IMR-90 (cell line): ENCODE measurements at regions not wholly inside any gene's neighbourhood (a gene's known extent, or its start where the extent isn't known, plus 50 kb on each side); places are given as distances from the start of the nearest gene placed in this dataset.
A peak's percentile ranks its signal among the peaks of the same experiment; 100 is the strongest.

Experiments
- ATAC-seq: fragments of 200-7000 bp; cut with Tn5 transposase; 2 replicates; pipeline ENCODE4 v1.9.1; 2020; ENCODE audit warnings: low read depth, mild to moderate bottlenecking, moderate library complexity
- BruUV-seq: library from RNA; stranded (reverse); fragments of 400-500 nt; replicated peaks from 2 replicates; lab custom pipeline; 2021; lab: Mats Ljungman, UMichigan
- CTCF ChIA-PET: fragments of 300-600 bp; formaldehyde crosslinking; extraction: SDS; loops from one replicate; lab custom pipeline; 2021; ENCODE audit warnings: antibody characterized with exemption; lab: Yijun Ruan, JAX
- POLR2A ChIA-PET: fragments of 300-600 bp; sonication (Branson Sonifier 250); formaldehyde crosslinking; loops from one replicate; lab custom pipeline; 2022; ENCODE audit warnings: antibody characterized with exemption; ENCODE audit not compliant: unreplicated experiment; lab: Charles Lee
- DNase-seq: peaks from one replicate; pipeline ENCODE4 v3.0.0; 2013
- H2AFZ ChIP-seq: replicated peaks from 2 replicates; pipeline ENCODE3; 2013; ENCODE audit warnings: low read length, mild to moderate bottlenecking; ENCODE audit not compliant: poor library complexity
- H2AK5ac ChIP-seq: 2 replicates; pipeline ENCODE4 v1.6.1; 2013; ENCODE audit warnings: low read depth, low read length, inconsistent platforms
- H2AK9ac ChIP-seq: replicated peaks from 2 replicates; pipeline ENCODE3; 2013; ENCODE audit warnings: mild to moderate bottlenecking, low read depth, low read length, moderate library complexity; ENCODE audit not compliant: poor library complexity
- H2BK120ac ChIP-seq: 2 replicates; pipeline ENCODE4 v1.6.1; 2013; ENCODE audit warnings: low read depth, low read length, inconsistent platforms
- H2BK15ac ChIP-seq: 3 replicates; pipeline ENCODE4 v1.6.1; 2013; ENCODE audit warnings: low read depth, low read length, inconsistent platforms
- H2BK20ac ChIP-seq: 2 replicates; pipeline ENCODE4 v1.6.1; 2013; ENCODE audit warnings: low read depth, mild to moderate bottlenecking, inconsistent platforms, low read length, moderate library complexity
- H2BK5ac ChIP-seq: 2 replicates; pipeline ENCODE4 v1.6.1; 2013; ENCODE audit warnings: mild to moderate bottlenecking, low read depth, low read length, inconsistent platforms; ENCODE audit not compliant: poor library complexity, severe bottlenecking
- H3K14ac ChIP-seq: replicated peaks from 2 replicates; pipeline ENCODE4 v1.6.1; 2013; ENCODE audit warnings: low read depth, low read length, inconsistent platforms
- H3K18ac ChIP-seq: 2 replicates; pipeline ENCODE4 v1.6.1; 2013; ENCODE audit warnings: low read depth, low read length, control low read depth
- H3K23ac ChIP-seq: 2 replicates; pipeline ENCODE4 v1.6.1; 2013; ENCODE audit warnings: low read depth, low read length, inconsistent platforms
- H3K27ac ChIP-seq: 2 replicates; pipeline ENCODE4 v1.5.1; 2013; ENCODE audit warnings: mild to moderate bottlenecking, control low read depth, low read length; ENCODE audit not compliant: insufficient read depth
- H3K27me3 ChIP-seq: 2 replicates; pipeline ENCODE4 v1.6.1; 2013; ENCODE audit warnings: low read length; ENCODE audit not compliant: control insufficient read depth, insufficient read depth
- H3K36me3 ChIP-seq: 2 replicates; pipeline ENCODE4 v1.6.1; 2013; ENCODE audit warnings: low read length, mixed read lengths; ENCODE audit not compliant: control insufficient read depth, insufficient read depth
- H3K4ac ChIP-seq: 2 replicates; pipeline ENCODE4 v1.6.1; 2013; ENCODE audit warnings: low read depth, low read length, inconsistent platforms
- H3K4me1 ChIP-seq: 2 replicates; pipeline ENCODE4 v1.6.1; 2013; ENCODE audit warnings: low read length, mixed read lengths; ENCODE audit not compliant: control insufficient read depth, insufficient read depth
- H3K4me2 ChIP-seq: 2 replicates; pipeline ENCODE4 v1.6.1; 2013; ENCODE audit warnings: low read depth, mild to moderate bottlenecking, control low read depth, low read length, moderate library complexity
- H3K4me3 ChIP-seq: 2 replicates; pipeline ENCODE4 v1.5.1; 2013; ENCODE audit warnings: low read depth, mild to moderate bottlenecking, control low read depth, low read length, moderate library complexity; ENCODE audit not compliant: insufficient read depth
- H3K56ac ChIP-seq: 2 replicates; pipeline ENCODE4 v1.6.1; 2013; ENCODE audit warnings: low read length, inconsistent platforms; ENCODE audit not compliant: insufficient read depth; ENCODE audit errors: extremely low read depth
- H3K79me1 ChIP-seq, 2 experiments: 2 replicates each; pipeline ENCODE4 v1.6.1; 2013; ENCODE audit warnings: low read length in 2 of 2, inconsistent platforms in 1 of 2, low read depth in 1 of 2
- H3K9ac ChIP-seq: 2 replicates; pipeline ENCODE4 v1.6.1; 2013; ENCODE audit warnings: low read depth, low read length, control low read depth
- H3K9me1 ChIP-seq: 2 replicates; pipeline ENCODE4 v1.6.1; 2013; ENCODE audit warnings: low read length, inconsistent platforms; ENCODE audit not compliant: insufficient read depth
- H3K9me3 ChIP-seq: 2 replicates; pipeline ENCODE4 v1.6.1; 2013; ENCODE audit warnings: low read length; ENCODE audit not compliant: control insufficient read depth, insufficient read depth
- H4K20me1 ChIP-seq: 2 replicates; pipeline ENCODE4 v1.6.1; 2013; ENCODE audit warnings: low read length, inconsistent platforms; ENCODE audit not compliant: insufficient read depth
- H4K5ac ChIP-seq: 2 replicates; pipeline ENCODE4 v1.6.1; 2013; ENCODE audit warnings: mild to moderate bottlenecking, low read depth, low read length, control low read depth
- H4K8ac ChIP-seq, 2 experiments: 2 replicates each; pipeline ENCODE4 v1.6.1; 2013; ENCODE audit warnings: low read depth in 2 of 2, low read length in 2 of 2, control low read depth in 1 of 2, inconsistent platforms in 1 of 2
- H4K91ac ChIP-seq: 2 replicates; pipeline ENCODE4 v1.6.1; 2013; ENCODE audit warnings: low read depth, low read length, inconsistent platforms; ENCODE audit not compliant: insufficient read depth
- CEBPB ChIP-seq: IDR thresholded peaks from 2 replicates; pipeline ENCODE4 v1.6.1; 2012; ENCODE audit warnings: low read depth, low read length, improper control_type of control experiment
- USF2 ChIP-seq: fragments of 150-350 bp; IDR thresholded peaks from 2 replicates; pipeline ENCODE4 v1.6.1; 2017; ENCODE audit warnings: mild to moderate bottlenecking, antibody characterized with exemption, low read length, low read depth
- WGBS, 2 experiments: methylation state at CpG; one replicate each; pipeline versions ENCODE4 v1.1.5 to v1.1.7; 2013; ENCODE audit warnings: missing lambda C conversion rate in 2 of 2; ENCODE audit not compliant: insufficient read length in 1 of 2; ENCODE audit errors: extremely low coverage in 2 of 2; 5-methylcytosine and 5-hydroxymethylcytosine counted together
- dilution Hi-C: fragments of 300-500 bp; cut with HindIII; formaldehyde crosslinking; loops from one replicate; pipeline ENCODE4 v1.14.3; 2018; ENCODE audit warnings: low sequenced_read_pairs; ENCODE audit not compliant: unreplicated experiment
- in situ Hi-C: fragments of 300-500 bp; cut with MboI; formaldehyde crosslinking; loops from 3 replicates; pipeline ENCODE4 v1.14.3; 2019; ENCODE audit warnings: low sequenced_read_pairs, inconsistent platforms, mixed read lengths
- intact Hi-C: fragments of 100-400 bp; cut with micrococcal nuclease; formaldehyde crosslinking; loops from 2 replicates; pipeline ENCODE4 v1.10.0; 2022

GRCh38 chr5:68494771-68495170 is 279.2 kb downstream of the PIK3R1 start:
- H4K91ac ChIP-seq: no peak overlapping the region
- POLR2A ChIA-PET: no interaction called here
- no peak overlapping the region for H3K56ac ChIP-seq
- no peaks in the 10 kb centered on the region for H4K20me1 ChIP-seq
- peaks cover 5% of the 10 kb centered on the region for H3K9me3 ChIP-seq
- no peak overlapping the region for H3K9ac ChIP-seq
- dilution Hi-C loops: no loop called here
- no peaks in the 10 kb centered on the region for H3K9me1 ChIP-seq
- H3K4ac ChIP-seq: no peak overlapping the region
- no peak overlapping the region for H3K4me2 ChIP-seq
- CTCF ChIA-PET: no interaction called here
- H3K36me3 ChIP-seq: no peaks in the 10 kb centered on the region
- no peaks in the 10 kb centered on the region for H3K79me1 ChIP-seq
- peaks cover 2% of the 10 kb centered on the region; the same call in 1 of the 2 replicates for H3K4me1 ChIP-seq
- no peak overlapping the region for H3K14ac ChIP-seq
- TF ChIP-seq USF2 (no peak), CEBPB (0 out of 2 replicates have a peak, but pooled peaks have one; percentile 2)
- H3K18ac ChIP-seq: no peak overlapping the region
- no peak; the same call in 1 of the 2 replicates for ATAC-seq
- H3K27ac ChIP-seq: no peak overlapping the region
- no peak overlapping the region for H2BK20ac ChIP-seq
- H3K23ac ChIP-seq: no peak overlapping the region
- no peak overlapping the region for H3K4me3 ChIP-seq
- intact Hi-C loops: no loop called here
- H4K8ac ChIP-seq: no peak overlapping the region
- peak overlapping the region; percentile 16 for H2AFZ ChIP-seq
- BruUV-seq: no TSS peak
- no peak overlapping the region for H2AK9ac ChIP-seq
- WGBS, 2 experiments: 67% methylated on average over 1 of the region's 1 CpG; no CpG with 5 or more reads in 1 of the 2 experiments
- H4K5ac ChIP-seq: no peak overlapping the region
- H2BK120ac ChIP-seq: no peak overlapping the region
- peak; percentile 51 for DNase-seq
- in situ Hi-C loops: no loop called here
- no peak overlapping the region for H2AK5ac ChIP-seq
- H3K27me3 ChIP-seq: no peaks in the 10 kb centered on the region
- no peak overlapping the region for H2BK15ac ChIP-seq
- H2BK5ac ChIP-seq: no peak overlapping the region
